Smooth muscle cell (in vitro differentiated cells): ENCODE measurements at regions not wholly inside any gene's neighbourhood (a gene's known extent, or its start where the extent isn't known, plus 50 kb on each side); places are given as distances from the start of the nearest gene placed in this dataset.

ENCODE experiments used
- DNase-seq: peaks from one replicate; lab custom pipeline; 2025; ENCODE audit not compliant: unreplicated experiment; lab: John Stamatoyannopoulos, UW
- H2AFZ ChIP-seq: fragments of 200-600 bp; sonication (generic); 2 replicates; pipeline ENCODE4 v1.6.0; 2016; ENCODE audit warnings: antibody characterized with exemption, low read depth, mild to moderate bottlenecking
- H3F3A ChIP-seq: fragments of 200-600 bp; sonication (generic); 2 replicates; pipeline ENCODE4 v1.6.0; 2017; ENCODE audit warnings: antibody characterized with exemption, low read depth
- H3K27ac ChIP-seq: fragments of 200-600 bp; sonication (generic); 2 replicates; pipeline ENCODE4 v1.5.1; 2016; ENCODE audit warnings: low read depth, mild to moderate bottlenecking
- H3K27me3 ChIP-seq: fragments of 200-600 bp; sonication (generic); 2 replicates; pipeline ENCODE4 v1.6.1; 2016; ENCODE audit warnings: low read depth, mild to moderate bottlenecking
- H3K36me3 ChIP-seq: fragments of 200-600 bp; sonication (generic); 2 replicates; pipeline ENCODE4 v1.5.1; 2016; ENCODE audit warnings: low read depth
- H3K4me1 ChIP-seq: fragments of 200-600 bp; sonication (generic); 2 replicates; pipeline ENCODE4 v1.5.1; 2016; ENCODE audit warnings: low read depth
- H3K4me2 ChIP-seq: fragments of 200-600 bp; sonication (generic); 2 replicates; pipeline ENCODE4 v1.6.0; 2016; ENCODE audit warnings: mild to moderate bottlenecking
- H3K4me3 ChIP-seq: fragments of 200-600 bp; sonication (generic); 2 replicates; pipeline ENCODE4 v1.5.1; 2016; ENCODE audit warnings: mild to moderate bottlenecking
- H3K79me2 ChIP-seq: fragments of 200-600 bp; sonication (generic); 2 replicates; pipeline ENCODE4 v1.6.0; 2016; ENCODE audit warnings: low read depth, mild to moderate bottlenecking
- H3K9ac ChIP-seq: fragments of 200-600 bp; sonication (generic); 2 replicates; pipeline ENCODE4 v1.6.0; 2016; ENCODE audit warnings: low read depth
- H3K9me3 ChIP-seq: fragments of 200-600 bp; sonication (generic); replicated peaks from 2 replicates; pipeline ENCODE4 v1.5.1; 2016; ENCODE audit warnings: low read depth
- H4K20me1 ChIP-seq: fragments of 200-600 bp; sonication (generic); 2 replicates; pipeline ENCODE4 v1.6.0; 2016; ENCODE audit warnings: low read depth
- WGBS: methylation state at CpG from one replicate; pipeline ENCODE4 v1.1.7; 2016; ENCODE audit warnings: low lambda C conversion rate; 5-methylcytosine and 5-hydroxymethylcytosine counted together
- TF ChIP-seq, protein P1 (sequence below): fragments of 200-600 bp; sonication (generic); IDR thresholded peaks from 2 replicates; pipeline ENCODE4 v1.5.1; 2017; ENCODE audit warnings: borderline replicate concordance, mild to moderate bottlenecking, antibody characterized with exemption; ENCODE audit not compliant: insufficient read depth, poor library complexity, severe bottlenecking

DNA sequence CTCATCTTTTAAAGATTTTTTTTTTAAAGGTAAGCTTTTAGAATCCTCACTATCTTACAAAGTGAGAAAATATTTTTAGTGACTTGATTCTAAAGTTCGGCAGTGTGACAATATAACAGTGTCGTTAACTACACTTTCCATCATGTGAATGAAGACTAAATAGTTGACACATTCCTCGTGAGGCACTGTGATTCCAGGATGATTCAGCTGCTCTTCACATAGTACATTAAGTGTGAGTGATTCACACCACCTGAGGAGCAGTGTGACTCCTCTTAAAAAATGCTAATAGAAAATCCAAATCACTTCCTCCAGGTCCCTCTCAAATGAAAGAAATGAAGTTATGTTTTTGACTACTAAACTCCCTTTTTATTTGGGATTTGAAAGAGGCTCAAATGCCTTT lies 589.5 kb downstream of the GABRG2 start:
- no peaks in the 10 kb centered on the region for H3K4me1 ChIP-seq
- no peaks in the 10 kb centered on the region for H3F3A ChIP-seq
- no peaks in the 10 kb centered on the region for H3K27me3 ChIP-seq
- no peaks in the 10 kb centered on the region for H3K9me3 ChIP-seq
- no peaks in the 10 kb centered on the region for H3K36me3 ChIP-seq
- no peaks in the 10 kb centered on the region for H4K20me1 ChIP-seq
- 71% methylated on average over 3 of the region's 3 CpGs for WGBS
- no peak overlapping the region for H3K9ac ChIP-seq
- no peak overlapping the region for H3K4me2 ChIP-seq
- no peak overlapping the region for H3K4me3 ChIP-seq
- DNase-seq = no peak
- TF ChIP-seq, protein P1, sequence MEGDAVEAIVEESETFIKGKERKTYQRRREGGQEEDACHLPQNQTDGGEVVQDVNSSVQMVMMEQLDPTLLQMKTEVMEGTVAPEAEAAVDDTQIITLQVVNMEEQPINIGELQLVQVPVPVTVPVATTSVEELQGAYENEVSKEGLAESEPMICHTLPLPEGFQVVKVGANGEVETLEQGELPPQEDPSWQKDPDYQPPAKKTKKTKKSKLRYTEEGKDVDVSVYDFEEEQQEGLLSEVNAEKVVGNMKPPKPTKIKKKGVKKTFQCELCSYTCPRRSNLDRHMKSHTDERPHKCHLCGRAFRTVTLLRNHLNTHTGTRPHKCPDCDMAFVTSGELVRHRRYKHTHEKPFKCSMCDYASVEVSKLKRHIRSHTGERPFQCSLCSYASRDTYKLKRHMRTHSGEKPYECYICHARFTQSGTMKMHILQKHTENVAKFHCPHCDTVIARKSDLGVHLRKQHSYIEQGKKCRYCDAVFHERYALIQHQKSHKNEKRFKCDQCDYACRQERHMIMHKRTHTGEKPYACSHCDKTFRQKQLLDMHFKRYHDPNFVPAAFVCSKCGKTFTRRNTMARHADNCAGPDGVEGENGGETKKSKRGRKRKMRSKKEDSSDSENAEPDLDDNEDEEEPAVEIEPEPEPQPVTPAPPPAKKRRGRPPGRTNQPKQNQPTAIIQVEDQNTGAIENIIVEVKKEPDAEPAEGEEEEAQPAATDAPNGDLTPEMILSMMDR = no peak
- H3K79me2 ChIP-seq = no peaks in the 10 kb centered on the region
- H2AFZ ChIP-seq = no peak overlapping the region
- no peak overlapping the region for H3K27ac ChIP-seq

DNA sequence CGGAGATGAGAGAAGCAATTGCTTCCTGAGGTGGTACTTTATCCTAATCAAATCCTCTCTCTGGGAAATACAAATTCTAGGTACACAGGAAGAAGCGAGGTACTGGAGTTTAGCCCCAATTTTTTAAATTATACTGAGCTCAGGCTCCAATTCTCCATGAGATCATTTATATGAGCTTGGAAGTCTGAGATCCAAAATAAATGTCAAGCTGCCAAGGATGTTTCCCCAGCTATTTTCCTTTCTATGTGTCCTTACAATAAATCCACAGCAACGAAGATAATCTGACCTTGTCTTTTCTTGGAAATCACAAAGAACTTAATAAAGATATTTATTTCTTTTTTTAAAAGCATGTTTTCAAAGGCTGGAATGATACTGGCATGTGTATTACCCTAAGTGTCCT lies 597.3 kb downstream of the GABRG2 start:
- Histone ChIP-seq H3K9ac (no peak overlapping the region), H3K4me1 (no peaks in the 10 kb centered on the region), H3F3A (no peaks in the 10 kb centered on the region), H3K4me2 (no peak overlapping the region), H3K79me2 (no peaks in the 10 kb centered on the region), H4K20me1 (no peaks in the 10 kb centered on the region), H2AFZ (no peak overlapping the region), H3K27ac (no peak overlapping the region), H3K9me3 (no peaks in the 10 kb centered on the region), H3K27me3 (no peaks in the 10 kb centered on the region), H3K4me3 (no peak overlapping the region), H3K36me3 (no peaks in the 10 kb centered on the region)
- DNase-seq = no peak
- 92% methylated on average over 3 of the region's 3 CpGs for WGBS
- TF ChIP-seq, protein P1 = no peak

DNA sequence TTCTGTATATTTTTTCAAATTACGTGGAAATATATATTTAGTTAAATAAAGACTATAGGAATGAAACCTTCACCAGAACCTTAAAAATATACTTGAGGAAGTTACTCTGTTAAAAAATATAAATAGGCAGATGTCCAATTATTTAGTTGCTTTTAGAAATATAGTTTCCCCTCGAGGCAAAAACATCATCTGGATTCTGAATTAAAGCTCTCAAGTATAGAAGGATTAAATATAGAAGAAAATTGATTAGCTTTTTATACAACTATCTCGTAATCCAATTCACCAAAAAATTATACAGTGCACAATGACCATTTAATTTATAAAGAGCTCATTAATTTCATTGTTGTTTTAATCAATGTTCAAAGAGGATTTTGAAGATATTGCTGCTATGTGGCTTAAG lies 601.4 kb downstream of the GABRG2 start:
- H3K4me2 ChIP-seq = no peak overlapping the region
- TF ChIP-seq, protein P1 = no peak
- H3K27ac ChIP-seq = no peak overlapping the region
- H3F3A ChIP-seq = no peaks in the 10 kb centered on the region
- no peak overlapping the region for H2AFZ ChIP-seq
- no peaks in the 10 kb centered on the region for H3K9me3 ChIP-seq
- DNase-seq = no peak
- 86% methylated on average over 3 of the region's 3 CpGs for WGBS
- no peaks in the 10 kb centered on the region for H3K36me3 ChIP-seq
- no peaks in the 10 kb centered on the region for H3K79me2 ChIP-seq
- no peak overlapping the region for H3K9ac ChIP-seq
- H3K4me3 ChIP-seq = no peak overlapping the region
- no peaks in the 10 kb centered on the region for H3K4me1 ChIP-seq
- no peaks in the 10 kb centered on the region for H4K20me1 ChIP-seq
- no peaks in the 10 kb centered on the region for H3K27me3 ChIP-seq

DNA sequence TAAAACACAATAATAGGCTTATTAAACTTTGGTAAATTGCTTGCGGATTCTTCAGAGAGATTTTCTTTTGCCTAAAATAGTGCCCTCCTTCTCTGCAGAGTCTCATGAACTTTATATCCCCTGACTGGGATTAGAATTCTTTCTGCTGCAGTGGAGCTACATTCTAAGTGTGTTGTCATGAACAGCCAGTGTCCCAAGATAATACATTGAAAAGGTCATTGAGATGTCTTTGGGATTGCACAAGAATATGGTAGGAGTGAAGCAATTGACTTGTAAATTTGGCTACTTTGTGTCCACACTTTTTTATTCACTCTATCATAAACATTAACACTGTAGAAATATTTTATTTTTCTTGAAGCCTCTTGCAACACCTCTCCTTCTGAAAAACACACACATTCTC lies 604.5 kb downstream of the GABRG2 start:
- WGBS = 91% methylated on average over 1 of the region's 1 CpG
- Histone ChIP-seq H3K27ac (no peak overlapping the region), H2AFZ (no peak overlapping the region), H3K4me1 (no peaks in the 10 kb centered on the region), H3K9ac (no peak overlapping the region), H3K9me3 (no peaks in the 10 kb centered on the region), H3K36me3 (no peaks in the 10 kb centered on the region), H3K4me2 (no peak overlapping the region), H3F3A (no peaks in the 10 kb centered on the region), H4K20me1 (no peaks in the 10 kb centered on the region), H3K79me2 (no peaks in the 10 kb centered on the region), H3K4me3 (no peak overlapping the region), H3K27me3 (no peaks in the 10 kb centered on the region)
- TF ChIP-seq, protein P1 = no peak
- no peak for DNase-seq
